ENCODE measurements at regions not wholly inside any gene's neighbourhood (a gene's known extent, or its start where the extent isn't known, plus 50 kb on each side); places are given as distances from the start of the nearest gene placed in this dataset.
"Not testable (repeated sequence)": the region's sequence is repeated elsewhere in the genome, so short reads cannot be mapped to it uniquely, and the experiment has no call there.

GRCh38 chr6:14542670-14543366 lies 425.2 kb downstream of the CD83 start:
- no peak for DNase-seq

- DNase-seq, result no peak
These were observed 426.5 kb downstream of the CD83 start for GRCh38 chr6:14543971-14544585.

GRCh38 chr6:14544666-14545065 lies 427.1 kb downstream of the CD83 start:
- DNase-seq, result no peak

GRCh38 chr6:14545496-14545895 lies 427.9 kb downstream of the CD83 start:
- DNase-seq, result no peak

- DNase-seq, result no peak
These were observed 428.5 kb downstream of the CD83 start for GRCh38 chr6:14546036-14546435.

- no peak for DNase-seq
These were observed 429.9 kb downstream of the CD83 start for GRCh38 chr6:14547284-14547998.

GRCh38 chr6:14549304-14549770 lies 431.8 kb downstream of the CD83 start:
- no peak for DNase-seq

- no peak for DNase-seq
These were observed 432.3 kb downstream of the CD83 start for GRCh38 chr6:14549871-14550270.

- no peak for DNase-seq
These were observed 432.8 kb downstream of the CD83 start for GRCh38 chr6:14550410-14550809.

- DNase-seq, result no peak
These were observed 433.2 kb downstream of the CD83 start for GRCh38 chr6:14550822-14551221.

- not testable (repeated sequence) for DNase-seq
These were observed 434.0 kb downstream of the CD83 start for GRCh38 chr6:14551601-14552000.

GRCh38 chr6:14552891-14553290 lies 435.3 kb downstream of the CD83 start:
- no peak for DNase-seq

- no peak for DNase-seq
These were observed 435.9 kb downstream of the CD83 start for GRCh38 chr6:14553515-14553914.

- no peak for DNase-seq
These were observed 438.2 kb downstream of the CD83 start for GRCh38 chr6:14555804-14556203.

- no peak for DNase-seq
These were observed 442.4 kb downstream of the CD83 start for GRCh38 chr6:14559746-14560536.

GRCh38 chr6:14561563-14561962 lies 444.0 kb downstream of the CD83 start:
- not testable (repeated sequence) for DNase-seq

- no peak for DNase-seq
These were observed 450.3 kb downstream of the CD83 start for GRCh38 chr6:14567842-14568241.

- no peak for DNase-seq
These were observed 451.8 kb downstream of the CD83 start for GRCh38 chr6:14569394-14569793.

GRCh38 chr6:14569874-14570273 lies 452.3 kb downstream of the CD83 start:
- DNase-seq, result not testable (repeated sequence)

GRCh38 chr6:14571001-14571400 lies 453.4 kb downstream of the CD83 start:
- DNase-seq, result no peak

- DNase-seq, result no peak
These were observed 454.2 kb downstream of the CD83 start for GRCh38 chr6:14571746-14572145.

GRCh38 chr6:14573267-14573666 lies 455.7 kb downstream of the CD83 start:
- DNase-seq, result no peak

- no peak for DNase-seq
These were observed 456.2 kb downstream of the CD83 start for GRCh38 chr6:14573703-14574290.

Data from activated effector memory CD4-positive, alpha-beta T cell treated with Interleukin-2 at 50 U/mL for 16 hours (primary cell).